ENCODE measurements at regions not wholly inside any gene's neighbourhood (a gene's known extent, or its start where the extent isn't known, plus 50 kb on each side); places are given as distances from the start of the nearest gene placed in this dataset.

GRCh38 chr2:18067588-18068384 lies 189.3 kb downstream of the KCNS3 start:
- TF ChIP-seq CTCF (conservative IDR thresholded peaks at IDR 0.05; ENCODE audit: low read depth, low read length) (no peak), EZH2 (IDR thresholded peaks at IDR 0.05; ENCODE audit: borderline replicate concordance, low read depth, low read length, poor library complexity, severe bottlenecking) (no peak)

Measured in A673 (cell line).